Left ventricle myocardium inferior (tissue), 1 donor: ENCODE measurements at regions not wholly inside any gene's neighbourhood (a gene's known extent, or its start where the extent isn't known, plus 50 kb on each side); places are given as distances from the start of the nearest gene placed in this dataset.

Source experiments
- DNase-seq: peaks from one replicate; pipeline ENCODE4 v3.0.0-alpha.2; 2020
- H3K27ac ChIP-seq: fragments of 200-600 bp; replicated peaks from 2 replicates; pipeline ENCODE4 v1.8.0; 2021
- H3K27me3 ChIP-seq: fragments of 200-600 bp; 2 replicates; pipeline ENCODE4 v1.8.0; 2021; ENCODE audit warnings: low read depth
- H3K36me3 ChIP-seq: fragments of 200-600 bp; 2 replicates; pipeline ENCODE4 v1.8.0; 2021
- H3K4me1 ChIP-seq: fragments of 200-600 bp; 2 replicates; pipeline ENCODE4 v1.8.0; 2021
- H3K4me3 ChIP-seq: fragments of 200-600 bp; 2 replicates; pipeline ENCODE4 v1.8.0; 2021; ENCODE audit warnings: mild to moderate bottlenecking, moderate library complexity
- H3K9me3 ChIP-seq: fragments of 200-600 bp; replicated peaks from 2 replicates; pipeline ENCODE4 v1.8.0; 2021
- CTCF ChIP-seq: fragments of 200-600 bp; IDR thresholded peaks from 2 replicates; pipeline ENCODE4 v1.8.0; 2021; ENCODE audit warnings: antibody characterized with exemption, mild to moderate bottlenecking, borderline replicate concordance
- intact Hi-C: fragments of 100-400 bp; cut with micrococcal nuclease; formaldehyde crosslinking; loops from one replicate; pipeline ENCODE4 v1.11.0; 2022
- donor health status: DM: no; HTN: yes; CAD: no; lungs with severe emphysema.

DNA sequence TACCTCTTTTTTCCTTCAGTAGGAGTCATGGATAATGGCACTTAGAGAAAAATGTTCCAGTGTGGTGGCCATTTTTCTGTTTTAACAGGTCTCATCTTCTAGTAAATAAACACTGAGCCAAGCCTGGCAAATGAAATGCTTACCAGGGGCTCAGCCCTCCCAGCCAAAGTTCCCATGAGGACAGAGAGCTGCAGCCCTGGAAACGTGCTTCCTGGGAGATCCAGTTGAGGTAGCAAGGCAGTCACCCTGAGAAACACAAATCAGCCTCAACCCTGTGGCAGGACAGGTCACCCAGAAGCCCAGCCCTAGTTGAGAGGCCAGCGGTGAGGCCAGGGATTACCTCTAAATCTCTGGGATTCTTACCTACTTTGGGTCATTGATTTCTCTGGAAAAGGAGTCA, 140.1 kb downstream of the LNPK start:
- intact Hi-C loops: no loop called here
- DNase-seq: no peak

GRCh38 chr2:175855794-175856453, 146.1 kb downstream of the LNPK start:
- peak overlapping the region; percentile 37 for H3K4me3 ChIP-seq
- intact Hi-C loops: no loop called here

More for the DNA sequence above, 140.1 kb downstream of the LNPK start:
- Histone ChIP-seq H3K9me3 (no peaks in the 10 kb centered on the region), H3K27ac (no peak overlapping the region), H3K27me3 (peaks cover 20% of the 10 kb centered on the region), H3K4me1 (no peaks in the 10 kb centered on the region), H3K36me3 (no peaks in the 10 kb centered on the region), H3K4me3 (no peak overlapping the region)
- no peak for TF ChIP-seq CTCF

GRCh38 chr2:175855236-175855635, 146.8 kb downstream of the LNPK start:
- DNase-seq: no peak
- no peak overlapping the region for H3K4me3 ChIP-seq
- H3K9me3 ChIP-seq: no peaks in the 10 kb centered on the region
- H3K4me1 ChIP-seq: peaks cover 13% of the 10 kb centered on the region
- no peak for TF ChIP-seq CTCF
- intact Hi-C loops: no loop called here
- H3K36me3 ChIP-seq: no peaks in the 10 kb centered on the region
- peak overlapping the region; percentile 85 for H3K27ac ChIP-seq
- no peaks in the 10 kb centered on the region for H3K27me3 ChIP-seq

More at GRCh38 chr2:175855794-175856453, 146.1 kb downstream of the LNPK start:
- Histone ChIP-seq H3K27me3 (no peaks in the 10 kb centered on the region), H3K9me3 (no peaks in the 10 kb centered on the region), H3K36me3 (no peaks in the 10 kb centered on the region), H3K4me1 (peaks cover 13% of the 10 kb centered on the region), H3K27ac (peak overlapping the region; percentile 85)
- DNase-seq: peak; percentile 48
- no peak for TF ChIP-seq CTCF

- H3K36me3 ChIP-seq: no peaks in the 10 kb centered on the region
- no peaks in the 10 kb centered on the region for H3K27me3 ChIP-seq
- DNase-seq: no peak
- intact Hi-C loops: no loop called here
- no peak for TF ChIP-seq CTCF
- no peaks in the 10 kb centered on the region for H3K9me3 ChIP-seq
- H3K27ac ChIP-seq: no peak overlapping the region
- H3K4me1 ChIP-seq: peaks cover 13% of the 10 kb centered on the region
- H3K4me3 ChIP-seq: no peak overlapping the region
Observed at GRCh38 chr2:175854665-175855064, 147.4 kb downstream of the LNPK start.

GRCh38 chr2:175854129-175854528, 147.9 kb downstream of the LNPK start:
- no peak for DNase-seq
- Histone ChIP-seq H3K27ac (no peak overlapping the region), H3K4me3 (no peak overlapping the region), H3K4me1 (peaks cover 13% of the 10 kb centered on the region), H3K9me3 (no peaks in the 10 kb centered on the region), H3K27me3 (no peaks in the 10 kb centered on the region), H3K36me3 (no peaks in the 10 kb centered on the region)
- intact Hi-C loops: no loop called here
- TF ChIP-seq CTCF: no peak

- no peak for DNase-seq
- intact Hi-C loops: no loop called here
- no peak for TF ChIP-seq CTCF
- Histone ChIP-seq H3K4me1 (peaks cover 13% of the 10 kb centered on the region), H3K27ac (no peak overlapping the region), H3K27me3 (no peaks in the 10 kb centered on the region), H3K36me3 (no peaks in the 10 kb centered on the region), H3K4me3 (no peak overlapping the region), H3K9me3 (no peaks in the 10 kb centered on the region)
Observed at GRCh38 chr2:175853616-175853890, 148.5 kb downstream of the LNPK start.
